Muscle of back (tissue), 3 donors: ENCODE measurements at regions not wholly inside any gene's neighbourhood (a gene's known extent, or its start where the extent isn't known, plus 50 kb on each side); places are given as distances from the start of the nearest gene placed in this dataset.
"Not testable (repeated sequence)": the region's sequence is repeated elsewhere in the genome, so short reads cannot be mapped to it uniquely, and the experiment has no call there.

ENCODE experiments used
- DNase-seq, 3 donors: peaks; one replicate each; pipeline versions ENCODE4 v3.0.0 to v3.0.0-alpha.2; 2013

- DNase-seq, result no peak
Observed at GRCh38 chr6:139446768-139447655, 72.6 kb upstream of the CITED2 start.

- no peak for DNase-seq
Observed at GRCh38 chr6:139446138-139446715, 71.8 kb upstream of the CITED2 start.

DNA sequence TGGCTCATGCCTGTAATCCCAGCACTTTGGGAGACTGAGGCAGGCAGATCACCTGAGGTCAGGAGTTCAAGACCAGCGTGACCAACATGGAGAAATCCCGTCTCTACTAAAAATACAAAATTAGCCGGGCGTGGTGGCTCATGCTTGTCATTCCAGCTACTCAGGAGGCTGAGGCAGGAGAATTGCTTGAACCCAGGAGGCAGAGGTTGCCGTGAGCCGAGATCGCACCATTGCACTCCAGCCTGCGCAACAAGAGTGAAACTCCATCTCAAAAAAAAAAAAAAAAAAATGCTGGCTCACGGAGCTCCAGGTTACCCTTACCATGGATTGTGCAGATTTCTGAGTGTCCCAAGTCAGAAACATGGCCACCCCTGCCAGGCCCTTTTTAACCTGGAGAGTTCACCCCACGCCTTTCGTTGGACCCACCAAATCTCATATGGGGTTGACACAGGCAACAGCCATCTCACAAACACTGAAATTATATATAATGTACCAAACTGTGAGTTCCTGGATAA is 69.9 kb upstream of the CITED2 start:
- DNase-seq, result not testable (repeated sequence)

DNA sequence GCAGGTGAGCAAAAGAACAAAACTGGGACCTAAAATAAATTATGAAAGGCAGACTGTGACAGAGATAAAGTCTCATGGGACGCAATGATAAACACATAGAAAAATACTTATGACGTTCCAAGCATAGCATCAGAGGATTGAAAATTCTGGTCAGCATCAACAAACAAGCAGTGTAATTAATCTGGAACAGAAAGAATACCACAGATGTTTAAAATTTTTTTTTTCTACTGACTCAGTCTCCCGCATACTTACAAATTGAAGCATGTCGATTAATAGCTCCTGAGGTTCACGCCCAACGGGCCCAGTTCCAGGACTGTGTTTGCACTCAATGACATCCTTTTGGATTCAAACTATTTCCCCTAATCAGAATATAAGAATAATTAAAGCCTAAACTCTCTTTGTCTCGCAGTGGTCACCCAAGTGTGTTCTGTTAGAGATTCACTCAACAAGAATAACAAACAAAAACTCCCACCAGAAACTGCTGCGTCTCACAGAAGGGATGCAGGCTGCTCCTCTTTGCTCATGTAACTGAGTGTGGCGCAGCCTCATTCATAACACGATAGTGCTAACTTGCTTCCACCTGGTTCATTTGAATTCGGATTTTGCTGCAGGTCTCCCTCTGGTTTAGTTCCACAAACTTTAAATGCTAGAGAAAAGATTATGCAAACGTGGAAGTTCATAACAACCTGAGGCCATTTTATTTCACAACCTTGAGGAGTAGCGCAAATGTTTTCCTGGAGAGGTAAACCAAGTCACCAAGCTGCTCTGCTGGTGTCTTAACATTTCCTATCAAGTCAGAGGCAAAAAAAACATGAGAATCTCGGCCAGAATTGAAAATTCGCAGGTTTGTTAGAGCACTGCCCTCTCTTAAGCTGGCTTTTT is 69.0 kb upstream of the CITED2 start:
- no peak for DNase-seq

DNA sequence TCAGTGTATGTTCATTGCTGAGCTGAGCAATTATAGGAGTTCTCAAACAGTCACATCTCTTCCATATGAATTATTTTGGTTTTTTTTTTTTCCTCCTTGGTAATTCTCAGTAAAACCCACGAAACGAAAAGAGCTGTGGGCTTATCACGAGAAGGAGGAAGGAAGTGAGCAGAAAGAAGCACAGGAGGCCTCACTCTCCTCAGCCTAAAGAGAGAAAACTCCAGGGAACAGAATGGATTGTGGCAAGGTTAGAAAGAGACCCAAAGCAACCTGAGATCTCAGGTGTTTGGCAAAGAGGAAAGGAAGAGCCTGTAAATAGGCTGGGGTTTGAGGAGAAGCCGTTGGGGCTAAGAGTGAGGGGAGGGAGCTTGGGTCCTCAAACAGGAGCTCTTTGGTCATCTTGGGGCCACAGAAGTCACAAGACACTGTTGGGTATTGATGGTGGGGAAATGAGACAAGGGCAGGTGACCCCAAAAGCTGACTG is 67.8 kb upstream of the CITED2 start:
- DNase-seq, result no peak

DNA sequence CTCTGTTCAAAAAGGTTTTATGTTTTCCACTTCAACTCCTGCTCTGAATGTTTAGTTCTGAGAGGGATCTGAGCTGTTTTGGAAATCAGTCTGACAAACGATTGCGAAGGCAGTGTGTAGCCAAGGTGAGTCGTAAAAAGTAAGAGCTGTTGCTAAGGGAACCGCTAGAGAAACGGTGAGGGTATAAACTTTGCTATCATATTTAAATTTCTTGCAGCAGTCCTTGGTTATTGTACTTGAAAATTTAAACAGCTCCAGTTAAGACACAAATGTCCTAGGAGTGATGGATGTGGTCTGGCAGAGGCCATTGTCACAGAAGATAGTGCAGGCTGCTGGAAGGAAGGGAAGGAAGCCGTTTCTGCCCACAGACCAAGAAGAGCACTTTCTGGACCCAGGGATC is 64.9 kb upstream of the CITED2 start:
- no peak for DNase-seq

DNA sequence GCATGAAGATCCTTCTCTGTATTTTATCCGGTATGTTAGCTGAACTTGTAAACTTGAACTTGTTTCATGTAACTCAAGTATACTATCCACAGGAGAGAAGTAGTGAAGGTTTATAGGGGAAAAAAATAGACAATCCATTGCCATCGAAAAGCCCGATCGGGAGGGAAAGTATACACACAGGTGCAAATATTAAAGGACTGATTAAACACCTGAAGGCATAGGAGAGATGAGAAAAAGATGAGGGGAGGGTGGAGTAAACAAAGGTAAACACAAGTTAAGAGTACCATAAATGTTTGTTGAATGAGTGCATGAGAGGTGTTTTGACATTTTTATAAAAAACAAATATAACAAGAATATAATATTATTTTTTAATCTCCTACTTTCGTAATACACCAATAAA is 64.3 kb upstream of the CITED2 start:
- DNase-seq, result no peak

DNA sequence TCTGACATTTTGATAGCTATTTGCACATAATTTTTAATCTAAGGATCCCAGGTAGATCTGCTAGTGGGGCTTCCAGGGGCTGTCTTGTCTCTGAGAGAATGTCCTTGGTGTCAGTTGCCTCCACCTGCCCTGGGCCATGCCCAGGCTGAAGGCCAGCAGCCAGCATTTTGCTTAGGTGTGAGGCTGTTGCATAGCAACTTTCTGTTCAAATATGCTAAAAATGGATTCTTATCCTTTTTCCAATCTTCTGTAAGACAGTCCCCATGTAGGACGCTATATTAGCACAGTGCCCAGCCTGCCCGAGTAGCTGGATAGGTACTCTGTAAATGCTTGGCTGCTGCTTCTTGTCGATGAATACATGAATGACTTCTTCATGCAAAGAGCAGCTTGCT is 62.5 kb upstream of the CITED2 start:
- DNase-seq, result no peak

DNA sequence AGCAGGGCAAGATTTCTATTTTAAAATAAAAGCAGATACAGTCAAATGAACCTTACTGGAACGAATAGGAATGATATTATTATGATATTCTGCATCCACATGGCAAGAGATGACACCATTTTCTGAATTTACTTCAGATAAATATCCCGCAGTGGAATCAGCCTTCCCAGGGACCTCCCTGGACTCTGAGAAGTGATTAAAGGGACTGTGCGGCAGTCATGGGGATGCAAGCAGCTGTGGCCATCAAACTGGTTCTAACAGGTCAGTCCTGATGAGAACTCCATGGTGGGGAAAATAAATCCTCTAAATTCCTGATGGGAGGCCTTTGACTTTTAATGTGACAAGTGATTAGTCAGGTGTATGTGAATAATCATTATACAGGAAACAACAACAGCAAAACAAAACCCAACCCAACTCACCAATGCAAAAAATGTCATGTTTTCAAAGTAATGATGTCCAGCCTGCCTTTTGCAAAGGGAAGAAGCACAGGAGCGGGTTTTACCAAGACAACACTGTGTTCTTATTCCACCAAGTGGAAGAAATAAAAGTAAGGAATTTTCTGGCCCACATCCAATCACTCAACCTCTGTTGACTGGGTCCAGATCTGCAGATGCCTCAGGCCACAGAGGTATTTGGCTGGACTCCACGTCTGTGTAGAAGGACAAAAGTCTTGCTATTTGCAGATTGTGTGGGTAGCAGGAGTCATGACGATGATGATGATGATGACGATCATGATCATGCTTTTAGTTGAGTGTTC is 61.9 kb upstream of the CITED2 start:
- no peak for DNase-seq

DNA sequence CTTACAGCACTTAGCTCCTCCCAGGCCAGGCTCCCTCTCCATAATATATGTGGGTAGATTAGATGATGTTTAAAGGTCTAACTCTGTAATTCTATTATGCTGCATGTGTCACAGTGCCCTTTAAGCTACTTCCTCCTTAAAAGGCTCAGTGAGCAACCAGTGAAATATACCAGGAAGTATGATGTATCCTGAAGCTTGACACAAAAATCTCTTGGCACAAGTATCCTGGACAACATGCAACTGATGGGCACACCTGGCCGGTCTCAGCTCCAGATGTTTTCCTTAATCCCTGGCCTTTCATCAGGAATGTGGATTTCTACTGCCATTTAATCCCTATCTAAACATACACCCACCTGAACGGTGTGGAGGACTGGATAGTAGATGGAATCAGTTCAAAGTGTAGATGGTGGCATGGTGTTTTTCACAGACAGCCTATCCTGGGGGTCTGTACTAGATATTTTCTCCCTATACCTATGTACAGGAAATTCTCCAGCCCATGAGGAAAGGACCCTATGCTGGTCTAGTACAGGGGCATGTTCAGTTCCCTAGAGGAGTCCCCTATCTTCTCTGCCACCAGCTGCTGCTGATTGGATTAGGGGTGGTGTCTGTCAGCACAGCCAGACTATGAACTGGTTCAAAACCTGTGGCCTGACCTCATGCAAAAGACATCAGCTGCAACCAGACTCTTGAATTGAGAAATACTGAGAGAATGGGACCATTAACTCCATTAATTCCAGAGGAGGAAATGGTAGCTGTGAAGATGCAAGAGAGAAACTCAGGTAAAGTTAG is 59.4 kb upstream of the CITED2 start:
- DNase-seq, result no peak

- no peak for DNase-seq
Observed at GRCh38 chr6:139431602-139431956, 57.1 kb upstream of the CITED2 start.

DNA sequence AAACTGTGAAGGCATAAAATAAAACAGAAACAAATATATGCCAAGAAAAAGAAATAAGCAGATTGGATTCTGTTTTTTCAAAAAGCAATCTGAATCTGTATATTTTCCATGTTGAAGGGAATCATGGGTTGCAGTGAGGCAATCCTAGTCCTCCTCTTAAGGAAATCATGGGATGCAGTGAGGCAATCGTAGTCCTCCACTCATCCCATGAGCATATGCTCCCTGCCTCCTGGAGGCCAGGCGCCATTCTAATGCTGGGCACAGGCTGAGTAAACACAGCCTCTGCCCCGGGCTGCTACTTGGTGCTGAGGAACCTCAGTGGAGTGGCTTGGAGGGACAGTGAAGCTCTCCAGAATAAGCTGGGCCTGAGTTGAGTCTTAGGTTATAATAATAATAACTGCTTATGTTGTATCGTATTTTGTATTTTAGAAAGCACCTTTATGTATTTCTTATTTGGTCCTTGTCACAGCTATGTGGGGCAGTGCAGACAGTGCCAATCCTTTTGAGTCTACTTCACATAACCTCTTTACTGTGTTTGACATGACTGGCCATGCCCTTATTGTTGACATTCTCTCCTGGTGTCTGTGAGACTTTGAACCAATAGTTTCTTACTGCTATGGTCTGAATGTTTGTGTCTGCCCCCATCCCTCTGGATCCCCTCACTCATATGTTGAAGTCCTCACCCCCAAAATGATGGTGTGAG is 56.6 kb upstream of the CITED2 start:
- no peak for DNase-seq

- no peak for DNase-seq
Observed at GRCh38 chr6:139429580-139430145, 55.2 kb upstream of the CITED2 start.

- DNase-seq, result no peak
Observed at GRCh38 chr6:139427199-139427598, 52.8 kb upstream of the CITED2 start.

GRCh38 chr6:139426795-139427194 is 52.3 kb upstream of the CITED2 start:
- DNase-seq, result no peak

DNA sequence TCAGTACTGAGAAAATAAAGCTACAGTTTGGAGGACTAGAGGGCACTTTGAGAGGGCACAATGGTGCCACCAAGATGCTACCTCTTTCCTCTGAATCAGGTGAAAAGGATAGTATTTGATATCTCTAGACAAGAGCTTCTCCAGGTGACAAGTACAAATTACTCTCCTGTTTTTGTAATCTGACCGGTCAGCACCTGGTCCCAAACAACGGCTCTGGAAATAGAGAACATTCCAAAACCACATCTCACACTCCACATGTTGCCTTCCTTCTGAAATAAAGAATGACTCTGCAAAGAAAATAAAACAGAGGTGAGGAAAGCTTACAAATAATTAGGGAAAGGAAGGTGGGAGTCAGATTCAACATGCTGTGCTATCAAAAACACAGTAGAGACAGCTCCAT is 51.3 kb upstream of the CITED2 start:
- DNase-seq, result no peak

GRCh38 chr6:139423971-139424667 is 49.7 kb upstream of the CITED2 start:
- DNase-seq, result no peak
